IPS-NIHi7 (cell line): ENCODE measurements at regions not wholly inside any gene's neighbourhood (a gene's known extent, or its start where the extent isn't known, plus 50 kb on each side); places are given as distances from the start of the nearest gene placed in this dataset.
"Not testable (repeated sequence)": the region's sequence is repeated elsewhere in the genome, so short reads cannot be mapped to it uniquely, and the experiment has no call there.

Experiments used
- DNase-seq: peaks from one replicate; pipeline ENCODE4 v3.0.0; 2012; ENCODE audit warnings: mixed read lengths; ENCODE audit errors: extremely low spot score

GRCh38 chr9:109665736-109666135 is 114.3 kb upstream of the PALM2AKAP2 start:
- DNase-seq = not testable (repeated sequence)

GRCh38 chr9:109681301-109681700 is 98.7 kb upstream of the PALM2AKAP2 start:
- DNase-seq = no peak

GRCh38 chr9:109682227-109682626 is 97.8 kb upstream of the PALM2AKAP2 start:
- DNase-seq = no peak

GRCh38 chr9:109683521-109683920 is 96.5 kb upstream of the PALM2AKAP2 start:
- DNase-seq = no peak

- no peak for DNase-seq
Observed at GRCh38 chr9:109689701-109690100, 90.3 kb upstream of the PALM2AKAP2 start.

DNA sequence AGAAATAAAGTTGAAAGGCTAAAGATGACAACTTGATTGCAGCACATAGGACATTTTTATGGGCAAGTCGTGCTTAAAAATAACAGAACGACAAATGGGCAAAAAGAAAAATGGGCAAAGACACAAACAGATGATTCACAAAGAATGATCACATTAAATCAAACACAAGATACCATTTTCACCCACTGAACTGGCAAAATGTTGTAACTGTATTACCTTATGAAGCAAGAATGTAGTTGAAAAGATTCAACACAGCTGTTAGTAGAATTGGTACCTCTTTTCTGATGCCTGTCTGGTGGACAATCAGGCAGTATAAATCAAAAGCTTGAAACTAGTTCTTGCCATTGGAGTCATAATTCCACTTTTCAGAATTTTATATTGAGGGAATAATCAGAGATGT is 81.0 kb upstream of the PALM2AKAP2 start:
- DNase-seq = no peak

GRCh38 chr9:109704546-109704945 is 75.5 kb upstream of the PALM2AKAP2 start:
- DNase-seq = no peak

DNA sequence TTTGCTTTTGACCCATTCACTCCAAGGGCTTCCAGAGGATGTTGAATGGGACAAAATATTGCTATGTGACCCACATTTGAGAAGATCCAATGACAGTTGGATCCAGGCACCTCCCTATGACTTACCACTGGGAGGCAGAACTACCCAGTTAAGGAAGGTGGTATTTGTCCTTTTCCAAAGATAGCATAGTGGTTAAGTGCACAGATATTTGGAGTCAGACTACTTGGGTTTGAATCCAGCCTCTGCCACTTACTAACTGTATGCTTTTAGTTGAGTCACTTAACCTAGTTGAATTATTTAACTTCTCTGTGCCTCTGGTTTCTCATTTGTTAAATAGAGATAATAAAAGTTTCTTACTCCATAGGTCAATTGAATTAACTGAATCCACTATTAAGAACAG is 74.5 kb upstream of the PALM2AKAP2 start:
- DNase-seq = peak; percentile 35

- DNase-seq = no peak
Observed at GRCh38 chr9:109707355-109707754, 72.6 kb upstream of the PALM2AKAP2 start.

GRCh38 chr9:109708451-109708945 is 71.5 kb upstream of the PALM2AKAP2 start:
- no peak for DNase-seq

DNA sequence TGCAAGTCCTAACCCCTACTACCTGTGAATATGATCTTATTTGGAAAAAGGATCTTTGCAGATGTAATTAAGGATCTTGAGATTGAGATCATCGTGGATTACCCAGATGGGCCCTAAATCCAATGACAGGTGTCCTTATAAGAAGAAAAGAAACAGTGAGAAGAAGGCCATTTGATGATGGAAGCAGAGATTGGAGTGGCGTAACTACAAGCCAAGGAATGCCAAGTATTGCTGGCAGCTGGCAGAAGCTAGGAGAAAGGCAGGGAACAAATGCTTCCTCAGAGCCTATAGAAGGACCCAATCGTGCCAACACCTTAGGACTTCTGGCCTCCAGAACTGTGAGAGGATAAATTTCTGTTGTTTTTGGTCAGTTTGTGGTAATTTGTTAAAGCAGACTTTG is 70.1 kb upstream of the PALM2AKAP2 start:
- no peak for DNase-seq

- no peak for DNase-seq
Observed at GRCh38 chr9:109710830-109711229, 69.2 kb upstream of the PALM2AKAP2 start.

- DNase-seq = no peak
Observed at GRCh38 chr9:109715344-109715743, 64.7 kb upstream of the PALM2AKAP2 start.

- DNase-seq = no peak
Observed at GRCh38 chr9:109716631-109717030, 63.4 kb upstream of the PALM2AKAP2 start.

DNA sequence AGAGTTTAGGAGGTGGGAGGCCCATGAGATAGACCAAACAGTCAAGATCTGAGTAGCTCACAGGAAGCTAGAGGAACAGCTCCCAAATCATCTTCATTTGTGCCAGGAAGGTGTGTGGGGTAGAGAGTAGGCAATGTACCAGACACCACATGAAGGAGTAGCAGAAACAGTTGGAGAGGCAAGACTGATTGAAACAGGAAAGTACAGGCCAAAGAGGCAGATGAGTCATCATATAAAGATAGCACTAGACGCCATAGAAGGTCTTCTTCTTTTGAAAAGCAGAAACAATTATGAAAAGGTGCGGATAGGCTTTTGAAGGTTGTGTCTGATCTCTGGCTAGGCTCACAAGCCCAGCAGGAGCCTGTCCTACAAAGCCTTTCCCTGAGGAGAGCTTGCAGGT is 62.7 kb upstream of the PALM2AKAP2 start:
- DNase-seq = no peak

DNA sequence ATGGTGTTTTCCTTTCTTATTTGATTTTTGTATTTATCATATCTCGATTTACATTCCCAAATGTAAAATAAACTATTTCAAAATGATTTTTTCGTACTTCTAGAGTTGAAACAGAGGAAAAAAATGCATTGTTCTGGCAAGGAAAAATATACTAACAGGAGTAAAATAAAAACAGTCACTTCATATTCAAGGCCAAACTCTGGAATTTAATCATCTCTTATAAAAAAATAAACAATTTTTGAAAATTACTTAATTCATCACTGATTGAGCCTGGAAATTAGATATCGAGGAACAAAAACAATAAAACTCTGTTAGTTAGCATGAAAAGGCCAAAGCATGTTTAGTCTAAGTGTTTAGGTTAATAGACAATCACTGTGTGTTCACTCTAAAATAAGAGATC is 61.1 kb upstream of the PALM2AKAP2 start:
- no peak for DNase-seq

- peak; percentile 62 for DNase-seq
Observed at GRCh38 chr9:109721001-109721400, 59.0 kb upstream of the PALM2AKAP2 start.

DNA sequence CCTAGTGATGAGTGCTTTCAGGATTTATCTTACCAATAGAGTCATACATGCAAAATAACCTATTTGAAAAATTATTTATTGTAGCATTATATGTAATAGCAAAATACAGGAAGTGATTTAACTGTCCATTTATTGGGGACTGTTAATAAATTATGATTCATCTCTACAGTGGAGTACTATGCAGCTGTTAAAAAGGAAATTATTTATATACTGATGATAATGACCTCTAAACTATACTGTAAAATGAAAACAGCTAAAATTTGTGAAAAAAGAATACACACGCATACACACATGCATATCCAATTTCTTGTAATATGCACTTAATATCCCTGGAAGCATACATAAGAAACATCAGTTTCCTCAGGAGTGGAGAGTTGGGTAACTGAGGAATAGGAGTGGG is 58.0 kb upstream of the PALM2AKAP2 start:
- DNase-seq = no peak

- no peak for DNase-seq
Observed at GRCh38 chr9:109723781-109724180, 56.2 kb upstream of the PALM2AKAP2 start.

- no peak for DNase-seq
Observed at GRCh38 chr9:109725460-109725859, 54.5 kb upstream of the PALM2AKAP2 start.

DNA sequence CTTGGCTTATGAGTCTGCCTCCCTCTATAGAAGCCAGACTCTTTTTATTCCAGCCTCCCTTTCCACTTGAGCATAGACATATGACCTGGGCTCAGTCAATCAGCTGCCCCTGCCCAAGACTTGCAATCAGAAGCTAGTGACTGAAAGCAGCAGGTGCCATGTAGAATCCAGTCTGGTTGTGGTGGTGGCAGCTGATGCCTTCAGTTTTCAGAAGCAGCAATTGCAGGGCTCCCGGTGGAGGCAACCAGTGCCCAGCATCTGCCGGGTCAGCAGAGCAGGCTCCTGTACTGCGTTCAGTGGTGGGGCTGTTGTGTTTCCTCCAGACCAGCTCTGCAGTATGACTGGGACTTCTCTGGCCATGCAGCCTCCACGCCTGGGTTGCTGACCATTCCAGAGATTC is 53.9 kb upstream of the PALM2AKAP2 start:
- DNase-seq = no peak

DNA sequence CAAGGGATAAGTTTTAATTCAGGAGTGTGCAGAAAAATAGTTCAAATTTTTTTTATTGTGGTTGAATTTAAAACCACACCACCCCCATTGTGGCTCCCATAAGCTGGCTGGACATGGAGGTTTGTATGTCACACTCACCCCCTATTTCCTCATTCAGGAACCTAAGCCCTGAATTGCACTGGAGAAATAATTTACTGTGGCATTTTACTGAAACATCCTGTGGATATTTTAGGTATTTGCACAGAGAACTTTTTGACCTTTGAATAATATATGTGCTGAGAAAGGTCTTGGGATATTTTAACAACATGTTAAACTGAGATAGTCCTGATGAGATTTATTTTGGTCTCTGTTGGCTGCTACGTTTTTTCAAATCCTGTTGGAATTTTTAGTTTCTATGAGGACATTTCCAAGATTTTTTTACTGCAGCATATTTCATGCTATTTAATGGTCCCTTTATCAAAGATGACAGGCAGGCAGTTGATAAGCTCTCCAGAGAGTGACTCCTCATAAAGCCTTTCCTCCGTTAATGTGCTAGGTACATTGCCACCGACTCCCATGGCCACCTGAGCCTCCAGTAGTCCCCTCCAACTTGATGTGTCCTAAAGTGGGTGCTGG is 51.2 kb upstream of the PALM2AKAP2 start:
- no peak for DNase-seq

- DNase-seq = no peak
Observed at GRCh38 chr9:109729513-109729912, 50.5 kb upstream of the PALM2AKAP2 start.
